Stimulated activated CD4-positive, alpha-beta T cell treated with anti-CD3 and anti-CD28 coated beads, Interleukin-12 subunit alpha, Interleukin-12 subunit beta, amount 100 ng/mL, for 48 hours (primary cell): ENCODE measurements at regions not wholly inside any gene's neighbourhood (a gene's known extent, or its start where the extent isn't known, plus 50 kb on each side); places are given as distances from the start of the nearest gene placed in this dataset.
"Not testable (repeated sequence)": the region's sequence is repeated elsewhere in the genome, so short reads cannot be mapped to it uniquely, and the experiment has no call there.

ENCODE experiments used
- DNase-seq, 3 donors: peaks; one replicate each; pipeline ENCODE4 v3.0.0-alpha.2; 2020; ENCODE audit warnings: low read depth in 2 of 3, low spot score in 1 of 3

- DNase-seq = no peak
Measured at GRCh38 chr18:49731860-49732311, 81.4 kb downstream of the ACAA2 start.

GRCh38 chr18:49731421-49731841 lies 81.9 kb downstream of the ACAA2 start:
- DNase-seq = no peak

- no peak for DNase-seq
Measured at GRCh38 chr18:49730951-49731391, 82.4 kb downstream of the ACAA2 start.

- peak; percentile 16 to 34 (median 32) for DNase-seq
Measured at GRCh38 chr18:49728542-49728941, 84.8 kb downstream of the ACAA2 start.

- no peak for DNase-seq
Measured at GRCh38 chr18:49727816-49728215, 85.5 kb downstream of the ACAA2 start.

GRCh38 chr18:49726675-49726963 lies 86.7 kb downstream of the ACAA2 start:
- no peak for DNase-seq

GRCh38 chr18:49725809-49726674 lies 87.3 kb downstream of the ACAA2 start:
- no peak for DNase-seq

GRCh38 chr18:49723648-49724180 lies 89.6 kb downstream of the ACAA2 start:
- peak in 2 of 3 donors; percentile 1 to 7 for DNase-seq

GRCh38 chr18:49722477-49722876 lies 90.9 kb downstream of the ACAA2 start:
- DNase-seq = no peak

GRCh38 chr18:49721981-49722380 lies 91.4 kb downstream of the ACAA2 start:
- DNase-seq = no peak

GRCh38 chr18:49720944-49721343 lies 92.4 kb downstream of the ACAA2 start:
- DNase-seq = not testable (repeated sequence)

GRCh38 chr18:49717617-49718016 lies 95.7 kb downstream of the ACAA2 start:
- DNase-seq = no peak

GRCh38 chr18:49716035-49716434 lies 97.3 kb downstream of the ACAA2 start:
- no peak for DNase-seq

GRCh38 chr18:49709347-49709690 lies 104.0 kb downstream of the ACAA2 start:
- DNase-seq = no peak

GRCh38 chr18:49708662-49709346 lies 104.5 kb downstream of the ACAA2 start:
- no peak for DNase-seq

- DNase-seq = no peak
Measured at GRCh38 chr18:49707599-49707998, 105.7 kb downstream of the ACAA2 start.

GRCh38 chr18:49704334-49704733 lies 109.0 kb downstream of the ACAA2 start:
- no peak for DNase-seq

- DNase-seq = no peak
Measured at GRCh38 chr18:49701190-49701589, 112.1 kb downstream of the ACAA2 start.

GRCh38 chr18:49699303-49699702 lies 114.0 kb downstream of the ACAA2 start:
- no peak for DNase-seq

GRCh38 chr18:49698525-49699025 lies 114.8 kb downstream of the ACAA2 start:
- DNase-seq = no peak

- DNase-seq = no peak
Measured at GRCh38 chr18:49697757-49698524, 115.4 kb downstream of the ACAA2 start.
